Loucy (cell line): ENCODE measurements at regions not wholly inside any gene's neighbourhood (a gene's known extent, or its start where the extent isn't known, plus 50 kb on each side); places are given as distances from the start of the nearest gene placed in this dataset.

Experiments
- H2AFZ ChIP-seq: fragments of 200-600 bp; sonication (generic); 2 replicates; pipeline ENCODE4 v1.6.0; 2016; ENCODE audit warnings: antibody characterized with exemption, mild to moderate bottlenecking, low read length, moderate library complexity
- H3F3A ChIP-seq: fragments of 200-600 bp; 2 replicates; pipeline ENCODE4 v1.6.0; 2016; ENCODE audit warnings: antibody characterized with exemption, low read depth, mild to moderate bottlenecking
- H3K27me3 ChIP-seq: fragments of 200-600 bp; sonication (generic); 2 replicates; pipeline ENCODE4 v1.6.1; 2014; ENCODE audit warnings: low read length, mild to moderate bottlenecking; ENCODE audit not compliant: insufficient read depth, poor library complexity, severe bottlenecking
- H3K36me3 ChIP-seq: fragments of 200-600 bp; sonication (generic); 2 replicates; pipeline ENCODE4 v1.6.1; 2016; ENCODE audit warnings: low read length; ENCODE audit not compliant: insufficient read depth
- H3K4me1 ChIP-seq: fragments of 200-600 bp; sonication (generic); 2 replicates; pipeline ENCODE4 v1.5.1; 2014; ENCODE audit warnings: low read length, mild to moderate bottlenecking; ENCODE audit not compliant: insufficient read depth, poor library complexity, severe bottlenecking
- H3K4me2 ChIP-seq: fragments of 200-600 bp; sonication (generic); 2 replicates; pipeline ENCODE4 v1.6.0; 2014; ENCODE audit warnings: antibody characterized with exemption, low read length, low read depth, mild to moderate bottlenecking; ENCODE audit not compliant: poor library complexity, severe bottlenecking
- H3K4me3 ChIP-seq: fragments of 200-600 bp; sonication (generic); 2 replicates; pipeline ENCODE4 v1.5.1; 2014; ENCODE audit warnings: low read length, mild to moderate bottlenecking, mixed read lengths; ENCODE audit not compliant: poor library complexity, severe bottlenecking
- H3K79me2 ChIP-seq: fragments of 200-600 bp; sonication (generic); 2 replicates; pipeline ENCODE4 v1.6.1; 2014; ENCODE audit warnings: low read length; ENCODE audit not compliant: insufficient read depth
- H3K9ac ChIP-seq: fragments of 200-600 bp; sonication (generic); 2 replicates; pipeline ENCODE4 v1.6.0; 2014; ENCODE audit warnings: mild to moderate bottlenecking, low read depth, low read length, moderate library complexity; ENCODE audit not compliant: poor library complexity, severe bottlenecking
- H3K9me2 ChIP-seq: fragments of 200-600 bp; sonication (generic); replicated peaks from 2 replicates; pipeline ENCODE4 v1.6.1; 2016; ENCODE audit warnings: low read depth, low read length, mixed read lengths
- H3K9me3 ChIP-seq: fragments of 200-600 bp; sonication (generic); 2 replicates; pipeline ENCODE4 v1.6.1; 2014; ENCODE audit warnings: mild to moderate bottlenecking, antibody characterized with exemption, low read length, low read depth; ENCODE audit not compliant: insufficient read depth
- H4K20me1 ChIP-seq: fragments of 200-600 bp; sonication (generic); 2 replicates; pipeline ENCODE4 v1.6.0; 2014; ENCODE audit warnings: antibody characterized with exemption, low read length, mild to moderate bottlenecking; ENCODE audit not compliant: insufficient read depth, poor library complexity, severe bottlenecking
- EZH2phosphoT487 ChIP-seq: fragments of 200-600 bp; IDR thresholded peaks from 2 replicates; pipeline ENCODE4 v1.6.1; 2018; ENCODE audit warnings: antibody characterized with exemption, mild to moderate bottlenecking, moderate library complexity, borderline replicate concordance
- TF ChIP-seq, protein P1 (sequence below): fragments of 200-600 bp; sonication (generic); conservative IDR thresholded peaks from 2 replicates; pipeline ENCODE4 v1.5.1; 2014; ENCODE audit warnings: mild to moderate bottlenecking, antibody characterized with exemption, low read length

DNA sequence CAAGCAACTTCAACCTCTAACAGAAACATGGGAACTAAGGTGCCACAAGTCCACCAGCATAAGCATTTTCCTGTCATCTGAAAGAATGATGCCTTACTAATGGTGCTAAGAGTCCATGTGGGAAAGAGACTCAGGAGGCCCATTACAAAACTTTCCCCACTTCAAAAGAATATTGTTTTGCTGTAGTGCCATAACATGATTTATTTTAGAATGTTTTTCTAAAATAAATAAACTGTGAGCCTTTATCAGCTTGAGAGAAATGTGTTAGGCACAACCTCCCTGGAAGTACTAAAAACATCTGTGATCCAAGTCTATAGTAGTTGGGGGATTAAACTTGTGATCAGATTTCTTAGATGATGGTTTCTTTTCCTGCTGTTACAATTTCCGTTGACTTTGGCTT lies 330.1 kb upstream of the MAP3K7 start:
- Histone ChIP-seq H3K36me3 (no peaks in the 10 kb centered on the region), H3K9me2 (no peaks in the 10 kb centered on the region), H2AFZ (no peak overlapping the region), H3K79me2 (no peaks in the 10 kb centered on the region), H3K9me3 (no peaks in the 10 kb centered on the region; the same call in 1 of the 2 replicates), H3K9ac (no peak overlapping the region), H3F3A (no peaks in the 10 kb centered on the region), H3K4me3 (no peak overlapping the region), H3K4me1 (no peaks in the 10 kb centered on the region), H4K20me1 (no peaks in the 10 kb centered on the region), H3K27me3 (no peaks in the 10 kb centered on the region), H3K4me2 (no peak overlapping the region)
- no peak for TF ChIP-seq EZH2phosphoT487
- TF ChIP-seq, protein P1, sequence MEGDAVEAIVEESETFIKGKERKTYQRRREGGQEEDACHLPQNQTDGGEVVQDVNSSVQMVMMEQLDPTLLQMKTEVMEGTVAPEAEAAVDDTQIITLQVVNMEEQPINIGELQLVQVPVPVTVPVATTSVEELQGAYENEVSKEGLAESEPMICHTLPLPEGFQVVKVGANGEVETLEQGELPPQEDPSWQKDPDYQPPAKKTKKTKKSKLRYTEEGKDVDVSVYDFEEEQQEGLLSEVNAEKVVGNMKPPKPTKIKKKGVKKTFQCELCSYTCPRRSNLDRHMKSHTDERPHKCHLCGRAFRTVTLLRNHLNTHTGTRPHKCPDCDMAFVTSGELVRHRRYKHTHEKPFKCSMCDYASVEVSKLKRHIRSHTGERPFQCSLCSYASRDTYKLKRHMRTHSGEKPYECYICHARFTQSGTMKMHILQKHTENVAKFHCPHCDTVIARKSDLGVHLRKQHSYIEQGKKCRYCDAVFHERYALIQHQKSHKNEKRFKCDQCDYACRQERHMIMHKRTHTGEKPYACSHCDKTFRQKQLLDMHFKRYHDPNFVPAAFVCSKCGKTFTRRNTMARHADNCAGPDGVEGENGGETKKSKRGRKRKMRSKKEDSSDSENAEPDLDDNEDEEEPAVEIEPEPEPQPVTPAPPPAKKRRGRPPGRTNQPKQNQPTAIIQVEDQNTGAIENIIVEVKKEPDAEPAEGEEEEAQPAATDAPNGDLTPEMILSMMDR, result no peak

DNA sequence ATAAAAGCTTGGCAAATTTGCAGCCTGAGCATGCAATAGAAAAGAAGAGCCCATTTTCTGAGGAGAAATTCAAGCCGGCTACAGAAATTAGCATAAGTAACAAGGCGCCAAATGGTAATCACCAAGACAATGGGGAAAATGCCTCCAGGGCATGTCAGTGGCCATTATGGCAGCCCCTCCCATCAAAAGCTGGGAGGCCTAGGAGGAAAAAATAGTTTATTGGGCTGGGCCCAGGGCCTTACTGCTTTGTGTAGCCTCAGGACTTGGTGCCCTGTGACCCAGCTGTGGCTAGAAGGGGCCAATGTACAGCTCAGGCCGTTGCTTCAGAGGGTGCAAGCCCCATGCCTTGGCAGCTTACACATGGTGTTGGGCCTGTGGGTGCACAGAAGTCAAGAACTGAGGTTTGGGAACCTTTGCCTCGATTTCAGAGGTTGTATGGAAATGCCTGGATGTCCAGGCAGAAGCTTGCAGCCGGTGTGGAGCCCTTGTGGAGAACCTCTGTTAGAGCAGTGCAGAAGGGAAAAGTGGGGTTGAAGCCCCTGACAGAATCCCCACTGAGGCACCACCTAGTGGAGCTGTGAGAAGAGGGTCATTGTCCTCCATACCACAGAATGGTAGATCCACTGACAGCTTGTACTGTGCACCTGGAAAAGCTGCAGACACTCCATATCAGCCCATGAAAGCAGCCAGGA lies 328.5 kb upstream of the MAP3K7 start:
- no peaks in the 10 kb centered on the region for H3K9me2 ChIP-seq
- no peaks in the 10 kb centered on the region for H4K20me1 ChIP-seq
- H3F3A ChIP-seq, result no peaks in the 10 kb centered on the region
- no peaks in the 10 kb centered on the region for H3K36me3 ChIP-seq
- no peak overlapping the region for H2AFZ ChIP-seq
- TF ChIP-seq EZH2phosphoT487, result no peak
- TF ChIP-seq, protein P1, result no peak
- no peaks in the 10 kb centered on the region for H3K79me2 ChIP-seq
- no peak overlapping the region for H3K4me3 ChIP-seq
- no peak overlapping the region for H3K9ac ChIP-seq
- no peak overlapping the region for H3K4me2 ChIP-seq
- H3K9me3 ChIP-seq, result no peaks in the 10 kb centered on the region; the same call in 1 of the 2 replicates
- H3K4me1 ChIP-seq, result no peaks in the 10 kb centered on the region
- no peaks in the 10 kb centered on the region for H3K27me3 ChIP-seq

- no peaks in the 10 kb centered on the region; the same call in 1 of the 2 replicates for H3K9me3 ChIP-seq
- no peak overlapping the region for H3K4me3 ChIP-seq
- no peaks in the 10 kb centered on the region for H3K79me2 ChIP-seq
- H3K36me3 ChIP-seq, result no peaks in the 10 kb centered on the region
- H3F3A ChIP-seq, result no peaks in the 10 kb centered on the region
- H3K9me2 ChIP-seq, result no peaks in the 10 kb centered on the region
- no peaks in the 10 kb centered on the region for H3K4me1 ChIP-seq
- no peak overlapping the region for H3K4me2 ChIP-seq
- no peaks in the 10 kb centered on the region for H3K27me3 ChIP-seq
- no peak overlapping the region for H2AFZ ChIP-seq
- no peaks in the 10 kb centered on the region for H4K20me1 ChIP-seq
- H3K9ac ChIP-seq, result no peak overlapping the region
- TF ChIP-seq, protein P1, result no peak
Measured at GRCh38 chr6:90914312-90914711, 327.4 kb upstream of the MAP3K7 start.
